ENCODE measurements at regions not wholly inside any gene's neighbourhood (a gene's known extent, or its start where the extent isn't known, plus 50 kb on each side); places are given as distances from the start of the nearest gene placed in this dataset.

GRCh38 chr13:22549126-22549525 lies 631.7 kb upstream of the SGCG start:
- TF ChIP-seq CTCF (IDR thresholded peaks at IDR 0.05; ENCODE audit: extremely low read depth in 1 of 2, insufficient read depth in 1 of 2, low read depth in 1 of 2, low read length in 2 of 2) (no peak), EZH2 (IDR thresholded peaks at IDR 0.05; ENCODE audit: borderline replicate concordance, low read depth, low read length, severe bottlenecking) (no peak), JUN (IDR thresholded peaks at IDR 0.05; ENCODE audit: borderline replicate concordance, insufficient read depth, insufficient read length, low read depth) (no peak), POLR2A (IDR thresholded peaks at IDR 0.05; ENCODE audit: low read depth, low read length) (no peak), MAX (IDR thresholded peaks at IDR 0.05; ENCODE audit: insufficient read depth, insufficient read length) (no peak), POLR2AphosphoS5 (IDR thresholded peaks at IDR 0.05; ENCODE audit: insufficient read depth, low read depth, low read length) (no peak)

Data from endothelial cell of umbilical vein (primary cell).